Prostate gland (tissue), 2 donors: ENCODE measurements at regions not wholly inside any gene's neighbourhood (a gene's known extent, or its start where the extent isn't known, plus 50 kb on each side); places are given as distances from the start of the nearest gene placed in this dataset.

ENCODE experiments used
- DNase-seq: peaks from one replicate; pipeline ENCODE4 v3.0.0-alpha.2; 2019; ENCODE audit warnings: low spot score
- H3K27ac ChIP-seq, 2 donors: fragments of 200-600 bp; sonication (generic); 2 replicates each; pipeline ENCODE4 v1.5.1; 2017 to 2019
- H3K27me3 ChIP-seq: fragments of 200-600 bp; sonication (generic); replicated peaks from 2 replicates; pipeline ENCODE4 v1.5.1; 2019; ENCODE audit not compliant: insufficient read depth
- H3K36me3 ChIP-seq, 2 donors: fragments of 200-600 bp; sonication (generic); 1 replicate in 1 of 2; 2 replicates in 1 of 2; pipeline versions ENCODE4 v1.5.1 to v1.8.1; 2017 to 2019
- H3K4me1 ChIP-seq: fragments of 200-600 bp; sonication (generic); replicated peaks from 2 replicates; pipeline ENCODE4 v1.5.1; 2019
- H3K4me3 ChIP-seq, 2 donors: fragments of 200-600 bp; sonication (generic); 2 replicates each; pipeline ENCODE4 v1.5.1; 2017 to 2019
- H3K9me3 ChIP-seq: fragments of 200-600 bp; sonication (generic); 2 replicates; pipeline ENCODE4 v1.5.1; 2017
- POLR2A ChIP-seq: fragments of 450-650 bp; IDR thresholded peaks from one replicate; pipeline ENCODE4 v1.6.1; 2016; ENCODE audit warnings: antibody characterized with exemption, mild to moderate bottlenecking
- POLR2AphosphoS5 ChIP-seq: sonication (generic); formaldehyde crosslinking; IDR thresholded peaks from one replicate; pipeline ENCODE4 v1.6.1; 2017; ENCODE audit warnings: antibody characterized with exemption
- WGBS: methylation state at CpG from one replicate; pipeline ENCODE4 v1.1.5; 2018; 5-methylcytosine and 5-hydroxymethylcytosine counted together
- intact Hi-C: fragments of 100-400 bp; cut with DNase I; formaldehyde crosslinking; loops from one replicate; pipeline ENCODE4 v1.14.2; 2022
- TF ChIP-seq, protein P1 (sequence below), 4 experiments: fragments of 200-600 bp in 2 of 4; fragments of 450-650 bp in 2 of 4; sonication (generic) in 2 of 4; IDR thresholded peaks; 1 replicate in 3 of 4; 2 replicates in 1 of 4; pipeline ENCODE4 v1.5.1; 2016 to 2019; ENCODE audit warnings: antibody characterized with exemption in 4 of 4, mild to moderate bottlenecking in 2 of 4, moderate library complexity in 2 of 4

DNA sequence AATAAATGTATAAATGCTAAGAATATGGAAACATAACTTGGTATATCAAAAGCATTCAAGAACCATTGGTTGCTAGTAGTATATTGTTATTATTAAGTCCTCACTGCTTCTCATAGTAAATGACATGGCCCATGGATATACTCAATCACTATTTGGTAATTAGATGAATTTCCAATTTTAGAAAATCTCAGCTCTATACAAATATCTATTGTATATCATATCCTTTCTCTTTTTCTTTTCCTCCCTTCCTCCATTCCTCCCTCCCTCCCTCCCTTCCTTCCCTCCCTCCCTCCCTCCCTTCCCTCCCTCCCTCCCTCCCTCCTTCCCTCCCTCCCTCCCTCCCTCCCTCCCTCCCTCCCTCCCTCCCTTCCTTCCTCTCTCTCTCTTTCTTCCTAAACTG lies 514.4 kb upstream of the LCORL start:
- intact Hi-C loops, result no loop called here
- no peaks in the 10 kb centered on the region for H3K27me3 ChIP-seq
- no peak overlapping the region for H3K4me3 ChIP-seq
- no peaks in the 10 kb centered on the region for H3K4me1 ChIP-seq
- no peak overlapping the region for H3K27ac ChIP-seq
- no peaks in the 10 kb centered on the region for H3K9me3 ChIP-seq
- H3K36me3 ChIP-seq, result no peaks in the 10 kb centered on the region
- DNase-seq, result no peak
- TF ChIP-seq POLR2A, result no peak
- TF ChIP-seq, protein P1, sequence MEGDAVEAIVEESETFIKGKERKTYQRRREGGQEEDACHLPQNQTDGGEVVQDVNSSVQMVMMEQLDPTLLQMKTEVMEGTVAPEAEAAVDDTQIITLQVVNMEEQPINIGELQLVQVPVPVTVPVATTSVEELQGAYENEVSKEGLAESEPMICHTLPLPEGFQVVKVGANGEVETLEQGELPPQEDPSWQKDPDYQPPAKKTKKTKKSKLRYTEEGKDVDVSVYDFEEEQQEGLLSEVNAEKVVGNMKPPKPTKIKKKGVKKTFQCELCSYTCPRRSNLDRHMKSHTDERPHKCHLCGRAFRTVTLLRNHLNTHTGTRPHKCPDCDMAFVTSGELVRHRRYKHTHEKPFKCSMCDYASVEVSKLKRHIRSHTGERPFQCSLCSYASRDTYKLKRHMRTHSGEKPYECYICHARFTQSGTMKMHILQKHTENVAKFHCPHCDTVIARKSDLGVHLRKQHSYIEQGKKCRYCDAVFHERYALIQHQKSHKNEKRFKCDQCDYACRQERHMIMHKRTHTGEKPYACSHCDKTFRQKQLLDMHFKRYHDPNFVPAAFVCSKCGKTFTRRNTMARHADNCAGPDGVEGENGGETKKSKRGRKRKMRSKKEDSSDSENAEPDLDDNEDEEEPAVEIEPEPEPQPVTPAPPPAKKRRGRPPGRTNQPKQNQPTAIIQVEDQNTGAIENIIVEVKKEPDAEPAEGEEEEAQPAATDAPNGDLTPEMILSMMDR (IDR thresholded peaks at IDR 0.05), result no peak
- TF ChIP-seq POLR2AphosphoS5, result no peak

DNA sequence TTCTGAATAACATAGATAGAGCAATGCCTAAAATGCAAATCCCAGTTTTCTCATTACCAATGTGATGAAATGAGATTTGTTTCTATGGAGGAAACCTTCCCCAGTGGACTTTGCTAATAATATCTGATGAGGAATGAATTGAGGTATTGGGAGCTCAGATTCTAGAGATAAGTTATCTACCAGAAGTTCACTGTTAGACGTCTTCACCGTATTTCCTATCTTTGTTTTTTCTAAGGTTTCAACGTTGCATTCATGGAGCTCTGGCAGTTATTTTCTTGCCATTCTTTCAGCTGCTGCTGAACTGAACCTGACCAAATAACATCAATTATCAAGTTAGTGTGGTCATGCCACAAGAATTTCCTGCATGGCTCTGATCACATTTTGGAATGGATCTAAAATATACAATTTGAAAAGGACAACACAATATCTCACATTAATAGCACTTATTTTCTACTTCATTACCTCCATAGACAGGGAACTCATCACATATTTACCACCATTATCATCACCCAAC lies 511.8 kb upstream of the LCORL start:
- DNase-seq, result no peak
- Histone ChIP-seq H3K27ac (no peak overlapping the region), H3K27me3 (no peaks in the 10 kb centered on the region), H3K36me3 (no peaks in the 10 kb centered on the region), H3K9me3 (no peaks in the 10 kb centered on the region), H3K4me3 (no peak overlapping the region), H3K4me1 (no peaks in the 10 kb centered on the region)
- WGBS, result 34% methylated on average over 3 of the region's 3 CpGs
- TF ChIP-seq, protein P1 (IDR thresholded peaks at IDR 0.05), result no peak
- TF ChIP-seq POLR2A (no peak), POLR2AphosphoS5 (no peak)
- intact Hi-C loops, result no loop called here

DNA sequence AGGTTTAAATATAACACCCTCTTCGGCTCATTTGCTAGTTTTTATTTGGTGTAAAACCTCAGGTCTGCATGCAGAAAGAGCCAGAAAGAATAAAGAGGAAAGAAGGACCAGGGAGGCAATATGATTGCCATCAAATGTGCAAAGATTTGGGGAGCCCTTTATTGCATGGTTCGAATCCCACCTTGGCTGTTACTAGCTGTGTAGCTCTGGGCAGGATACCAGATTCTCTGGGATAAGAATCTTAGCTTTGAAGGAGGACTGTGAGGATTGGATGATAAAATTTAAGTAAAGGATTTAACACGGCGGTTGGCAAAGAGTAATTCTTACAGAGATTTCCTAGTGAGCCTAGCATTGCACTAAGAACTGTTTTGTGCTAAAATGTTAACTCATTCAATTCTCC lies 510.2 kb upstream of the LCORL start:
- Histone ChIP-seq H3K4me3 (no peak overlapping the region), H3K4me1 (no peaks in the 10 kb centered on the region), H3K27me3 (no peaks in the 10 kb centered on the region), H3K36me3 (no peaks in the 10 kb centered on the region), H3K9me3 (no peaks in the 10 kb centered on the region), H3K27ac (no peak overlapping the region)
- WGBS, result 59% methylated on average over 4 of the region's 4 CpGs
- no peak for DNase-seq
- TF ChIP-seq POLR2A (no peak), POLR2AphosphoS5 (no peak)
- TF ChIP-seq, protein P1 (IDR thresholded peaks at IDR 0.05), result no peak
- intact Hi-C loops, result no loop called here

DNA sequence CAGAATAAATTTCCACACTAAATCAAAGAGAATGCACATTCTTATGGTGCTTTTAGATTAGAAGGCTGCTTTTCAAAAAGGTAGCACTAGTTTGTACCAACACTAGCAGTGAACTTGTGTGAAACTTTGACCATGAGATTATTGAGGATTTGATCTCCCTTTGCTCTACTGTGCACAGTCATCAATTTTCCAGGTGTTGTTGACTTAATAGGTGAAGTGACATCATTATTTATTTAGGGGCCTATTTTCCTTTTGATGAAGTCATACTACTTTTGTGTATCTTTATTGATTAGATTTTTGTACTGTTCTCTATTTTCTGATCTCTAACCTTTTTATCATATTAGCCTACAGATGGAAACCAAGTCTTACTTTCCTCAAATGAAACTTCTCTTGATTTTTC lies 507.9 kb upstream of the LCORL start:
- Histone ChIP-seq H3K9me3 (no peaks in the 10 kb centered on the region), H3K27me3 (no peaks in the 10 kb centered on the region), H3K36me3 (no peaks in the 10 kb centered on the region), H3K4me3 (no peak overlapping the region), H3K27ac (no peak overlapping the region), H3K4me1 (no peaks in the 10 kb centered on the region)
- no peak for DNase-seq
- intact Hi-C loops, result no loop called here
- TF ChIP-seq, protein P1 (IDR thresholded peaks at IDR 0.05), result no peak
- no peak for TF ChIP-seq POLR2AphosphoS5
- TF ChIP-seq POLR2A, result no peak

DNA sequence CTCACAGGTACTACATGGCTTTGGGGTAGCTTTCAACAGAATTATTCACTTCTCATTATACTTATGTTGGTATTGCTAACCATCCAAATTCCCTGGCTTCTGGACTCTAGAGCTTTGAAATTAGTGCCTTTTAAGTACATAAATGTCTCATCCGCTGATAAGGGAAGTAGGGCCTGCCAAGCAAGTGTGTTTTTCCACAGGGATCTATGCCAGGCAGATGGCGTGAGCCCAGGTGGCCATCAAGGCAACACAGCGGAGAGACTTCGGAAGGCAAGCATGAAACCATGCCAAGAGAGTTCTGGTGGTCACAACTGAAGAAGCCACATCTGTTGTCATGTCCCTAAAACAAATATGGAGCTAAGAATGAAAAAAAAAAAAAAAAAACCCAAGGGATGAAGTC lies 503.1 kb upstream of the LCORL start:
- Histone ChIP-seq H3K27me3 (no peaks in the 10 kb centered on the region), H3K27ac (no peak overlapping the region), H3K36me3 (no peaks in the 10 kb centered on the region), H3K9me3 (no peaks in the 10 kb centered on the region), H3K4me3 (no peak overlapping the region), H3K4me1 (no peaks in the 10 kb centered on the region)
- WGBS, result 89% methylated on average over 4 of the region's 4 CpGs
- DNase-seq, result no peak
- intact Hi-C loops, result no loop called here
- TF ChIP-seq POLR2A, result no peak
